Fibroblast of villous mesenchyme (primary cell): ENCODE measurements at regions not wholly inside any gene's neighbourhood (a gene's known extent, or its start where the extent isn't known, plus 50 kb on each side); places are given as distances from the start of the nearest gene placed in this dataset.

ENCODE experiments used
- DNase-seq: peaks from one replicate; pipeline ENCODE4 v3.0.0-alpha.2; 2010; ENCODE audit warnings: low read depth
- H3K4me3 ChIP-seq: 2 replicates; pipeline ENCODE4 v1.5.1; 2011; ENCODE audit warnings: low read depth, mild to moderate bottlenecking, low read length
- TF ChIP-seq, protein P1 (sequence below): IDR thresholded peaks from 2 replicates; pipeline ENCODE4 v1.5.1; 2012; ENCODE audit warnings: low read depth, mild to moderate bottlenecking, low read length; ENCODE audit not compliant: insufficient read depth

DNA sequence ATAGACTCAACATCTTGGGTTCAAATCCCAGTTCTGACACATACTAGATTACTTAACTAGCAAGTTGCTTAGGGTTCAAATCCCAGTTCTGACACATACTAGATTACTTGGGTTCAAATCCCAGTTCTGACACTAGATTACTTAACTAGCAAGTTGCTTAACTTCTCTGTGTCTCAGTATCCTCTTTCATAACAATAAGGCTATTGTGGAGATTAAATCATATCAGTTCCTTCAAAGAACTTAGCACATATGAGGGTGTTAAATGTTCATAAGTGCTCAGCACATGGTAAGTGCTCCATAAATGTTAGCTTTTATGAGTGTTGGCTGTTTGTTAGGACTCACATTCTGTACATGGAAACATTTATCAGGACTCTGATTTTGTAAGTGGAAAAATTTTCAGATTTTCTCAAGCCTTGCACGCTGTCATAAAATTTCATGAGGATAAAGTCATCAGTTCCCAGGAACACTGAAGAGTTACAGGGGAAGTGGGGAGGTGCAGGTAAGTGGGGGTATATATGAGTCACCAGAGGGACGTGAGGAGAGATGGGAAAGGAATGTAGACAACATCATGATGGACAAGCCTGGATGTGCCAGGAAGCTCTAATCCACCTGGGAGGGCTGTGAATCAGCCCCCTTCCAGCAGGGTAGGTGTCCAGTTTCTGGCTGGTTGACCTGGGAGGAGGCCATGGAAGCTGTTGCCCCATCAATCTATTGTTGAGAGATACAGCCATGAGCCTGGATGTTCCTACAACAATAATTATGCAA lies 532.2 kb upstream of the WWC1 start:
- no peak overlapping the region for H3K4me3 ChIP-seq
- DNase-seq = peak; percentile 11
- TF ChIP-seq, protein P1, sequence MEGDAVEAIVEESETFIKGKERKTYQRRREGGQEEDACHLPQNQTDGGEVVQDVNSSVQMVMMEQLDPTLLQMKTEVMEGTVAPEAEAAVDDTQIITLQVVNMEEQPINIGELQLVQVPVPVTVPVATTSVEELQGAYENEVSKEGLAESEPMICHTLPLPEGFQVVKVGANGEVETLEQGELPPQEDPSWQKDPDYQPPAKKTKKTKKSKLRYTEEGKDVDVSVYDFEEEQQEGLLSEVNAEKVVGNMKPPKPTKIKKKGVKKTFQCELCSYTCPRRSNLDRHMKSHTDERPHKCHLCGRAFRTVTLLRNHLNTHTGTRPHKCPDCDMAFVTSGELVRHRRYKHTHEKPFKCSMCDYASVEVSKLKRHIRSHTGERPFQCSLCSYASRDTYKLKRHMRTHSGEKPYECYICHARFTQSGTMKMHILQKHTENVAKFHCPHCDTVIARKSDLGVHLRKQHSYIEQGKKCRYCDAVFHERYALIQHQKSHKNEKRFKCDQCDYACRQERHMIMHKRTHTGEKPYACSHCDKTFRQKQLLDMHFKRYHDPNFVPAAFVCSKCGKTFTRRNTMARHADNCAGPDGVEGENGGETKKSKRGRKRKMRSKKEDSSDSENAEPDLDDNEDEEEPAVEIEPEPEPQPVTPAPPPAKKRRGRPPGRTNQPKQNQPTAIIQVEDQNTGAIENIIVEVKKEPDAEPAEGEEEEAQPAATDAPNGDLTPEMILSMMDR = no peak

DNA sequence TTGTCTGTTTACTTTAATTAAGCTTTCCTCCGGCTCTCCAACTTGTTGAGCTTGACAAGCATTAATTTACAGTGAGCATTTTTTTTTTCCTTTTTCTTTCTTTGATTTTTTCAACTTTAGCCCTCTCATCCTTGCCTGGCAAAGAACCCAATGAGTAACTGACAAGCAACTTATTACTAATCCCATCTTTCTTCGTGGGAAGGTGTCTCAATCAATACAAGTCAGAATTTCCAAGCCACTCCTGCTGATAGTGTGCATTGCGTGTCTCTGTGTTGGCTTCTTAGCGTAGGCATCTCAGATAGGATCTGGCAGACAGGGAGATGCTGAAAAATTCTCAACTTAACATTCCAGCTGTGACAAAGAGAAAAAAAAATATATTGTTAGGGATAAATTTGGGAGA lies 527.7 kb upstream of the WWC1 start:
- H3K4me3 ChIP-seq = no peak overlapping the region
- TF ChIP-seq, protein P1 = no peak
- DNase-seq = no peak

DNA sequence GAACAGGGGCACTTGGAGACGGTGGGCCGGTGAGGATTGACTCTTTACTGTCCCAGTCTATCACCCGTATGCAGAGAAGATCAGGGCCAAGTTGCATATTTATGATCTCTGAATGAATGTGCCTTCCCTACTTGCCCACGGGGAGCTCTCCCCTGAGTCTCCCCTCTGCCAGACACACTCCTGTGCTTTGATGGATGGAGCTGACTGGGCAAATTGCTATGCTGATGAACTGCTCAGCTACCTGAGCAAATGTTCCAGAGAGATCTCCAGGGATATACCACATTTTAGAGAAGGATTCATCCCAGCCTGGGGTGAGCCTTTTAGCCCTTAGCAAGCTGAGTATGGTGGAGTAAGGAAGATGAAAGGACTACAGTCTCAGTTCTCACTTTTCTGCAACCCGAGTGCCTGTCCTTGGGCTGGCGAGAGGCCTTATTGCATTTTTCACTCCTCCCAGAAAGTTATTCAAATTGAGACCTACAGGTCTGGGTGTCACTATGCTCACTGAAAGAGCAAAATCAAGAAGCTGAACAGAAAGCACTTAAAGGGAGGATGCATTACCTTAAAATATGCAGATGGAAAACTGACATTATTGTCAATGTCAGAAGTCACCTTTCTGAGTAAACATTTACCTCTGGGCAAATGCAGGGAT lies 526.7 kb upstream of the WWC1 start:
- no peak overlapping the region for H3K4me3 ChIP-seq
- TF ChIP-seq, protein P1 = no peak
- DNase-seq = no peak

DNA sequence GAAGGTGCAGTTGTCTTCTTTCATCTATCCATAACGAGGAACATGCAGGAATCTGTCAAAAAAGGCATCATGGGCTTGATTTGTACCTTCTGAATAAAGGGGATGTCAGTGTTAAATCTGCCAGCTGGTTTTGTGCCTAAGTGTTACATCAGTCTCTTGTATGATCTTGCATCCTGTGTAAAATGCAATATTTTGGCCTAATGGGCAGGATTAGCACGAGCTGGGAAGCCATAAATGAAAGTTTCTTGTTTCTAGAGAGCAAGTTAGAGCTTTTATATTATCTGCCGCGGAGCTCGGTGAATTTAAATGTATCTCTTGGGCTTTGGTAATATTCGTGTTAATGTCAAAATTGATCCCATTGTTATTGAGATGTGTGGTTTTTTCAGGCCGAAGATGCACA lies 526.1 kb upstream of the WWC1 start:
- DNase-seq = no peak
- TF ChIP-seq, protein P1 = no peak
- H3K4me3 ChIP-seq = no peak overlapping the region

DNA sequence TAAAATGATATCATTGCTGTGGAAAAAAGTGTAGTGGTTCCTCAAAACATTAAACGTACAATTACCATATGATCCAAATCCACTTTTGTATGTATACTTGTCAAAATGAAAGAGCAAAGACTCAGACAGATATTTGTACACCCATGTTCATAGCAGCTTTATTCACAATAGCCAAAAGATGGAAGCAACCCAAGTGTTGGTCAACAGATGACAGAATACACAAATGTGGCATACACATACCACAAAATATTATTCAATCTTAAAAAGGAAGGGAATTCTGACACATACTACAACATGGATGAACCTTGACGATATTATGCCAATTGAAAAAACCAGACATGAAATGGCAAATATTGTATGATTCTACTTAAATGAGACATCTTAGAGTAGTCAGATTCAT lies 524.5 kb upstream of the WWC1 start:
- no peak for DNase-seq
- H3K4me3 ChIP-seq = no peak overlapping the region
- TF ChIP-seq, protein P1 = no peak

DNA sequence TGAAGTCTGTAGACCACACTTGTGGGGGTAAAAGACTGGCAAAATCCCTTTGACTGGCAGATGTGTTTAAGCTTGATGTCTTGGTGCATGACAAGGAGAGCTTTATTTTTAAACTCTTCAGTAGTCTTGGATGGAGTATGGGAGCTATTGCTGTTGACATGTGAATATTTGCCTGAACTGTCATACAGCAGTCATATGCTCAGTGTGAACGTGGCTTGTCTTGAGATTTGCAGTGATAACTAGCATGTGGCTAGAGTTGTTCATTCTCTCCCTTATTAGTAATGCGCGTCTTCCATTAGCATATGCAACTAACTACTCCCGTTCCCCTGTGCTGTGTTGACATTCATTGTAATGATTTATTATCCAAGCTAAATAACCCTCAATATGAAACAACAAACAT lies 523.6 kb upstream of the WWC1 start:
- TF ChIP-seq, protein P1 = no peak
- peak; percentile 35 for DNase-seq
- H3K4me3 ChIP-seq = no peak overlapping the region
